OCI-LY1 (cell line): ENCODE measurements at regions not wholly inside any gene's neighbourhood (a gene's known extent, or its start where the extent isn't known, plus 50 kb on each side); places are given as distances from the start of the nearest gene placed in this dataset.
"Not testable (repeated sequence)": the region's sequence is repeated elsewhere in the genome, so short reads cannot be mapped to it uniquely, and the experiment has no call there.

Experiments used
- EZH2 ChIP-seq: fragments of 200-600 bp; sonication (generic), shearing (Covaris generic); IDR thresholded peaks from 2 replicates; pipeline ENCODE4 v1.8.0; 2017; ENCODE audit warnings: borderline replicate concordance, mixed run types, mild to moderate bottlenecking, antibody characterized with exemption, low read length, moderate library complexity, mixed read lengths
- TF ChIP-seq, protein P1 (sequence below): fragments of 200-600 bp; sonication (generic), shearing (Covaris generic); IDR thresholded peaks from 2 replicates; pipeline ENCODE4 v1.5.1; 2017; ENCODE audit warnings: mild to moderate bottlenecking, antibody characterized with exemption, low read length, moderate library complexity, mixed read lengths

DNA sequence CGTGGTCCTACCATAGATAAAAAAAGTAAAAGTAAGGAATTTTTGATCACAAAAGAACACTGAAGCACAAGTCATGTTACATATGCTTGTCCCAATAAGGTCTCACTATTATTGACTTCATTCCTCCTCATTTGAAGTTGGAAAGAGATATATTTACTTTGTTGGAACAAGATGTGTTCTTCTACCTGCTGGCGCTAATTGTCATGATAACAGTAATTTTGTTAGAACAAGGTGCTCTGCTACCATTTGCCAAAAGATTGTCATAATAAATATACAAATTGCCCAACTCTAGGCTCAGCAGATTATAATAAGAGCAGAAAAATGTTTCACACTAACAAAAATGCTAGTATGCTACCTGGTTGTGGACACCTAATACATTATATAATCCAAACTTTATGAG is 77.0 kb downstream of the CCDC74A start:
- not testable (repeated sequence) for TF ChIP-seq EZH2
- TF ChIP-seq, protein P1, sequence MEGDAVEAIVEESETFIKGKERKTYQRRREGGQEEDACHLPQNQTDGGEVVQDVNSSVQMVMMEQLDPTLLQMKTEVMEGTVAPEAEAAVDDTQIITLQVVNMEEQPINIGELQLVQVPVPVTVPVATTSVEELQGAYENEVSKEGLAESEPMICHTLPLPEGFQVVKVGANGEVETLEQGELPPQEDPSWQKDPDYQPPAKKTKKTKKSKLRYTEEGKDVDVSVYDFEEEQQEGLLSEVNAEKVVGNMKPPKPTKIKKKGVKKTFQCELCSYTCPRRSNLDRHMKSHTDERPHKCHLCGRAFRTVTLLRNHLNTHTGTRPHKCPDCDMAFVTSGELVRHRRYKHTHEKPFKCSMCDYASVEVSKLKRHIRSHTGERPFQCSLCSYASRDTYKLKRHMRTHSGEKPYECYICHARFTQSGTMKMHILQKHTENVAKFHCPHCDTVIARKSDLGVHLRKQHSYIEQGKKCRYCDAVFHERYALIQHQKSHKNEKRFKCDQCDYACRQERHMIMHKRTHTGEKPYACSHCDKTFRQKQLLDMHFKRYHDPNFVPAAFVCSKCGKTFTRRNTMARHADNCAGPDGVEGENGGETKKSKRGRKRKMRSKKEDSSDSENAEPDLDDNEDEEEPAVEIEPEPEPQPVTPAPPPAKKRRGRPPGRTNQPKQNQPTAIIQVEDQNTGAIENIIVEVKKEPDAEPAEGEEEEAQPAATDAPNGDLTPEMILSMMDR = not testable (repeated sequence)
